Stimulated activated CD8-positive, alpha-beta memory T cell treated with anti-CD3 and anti-CD28 coated beads, Interleukin-15, amount 100 ng/mL, for 1 hour (primary cell): ENCODE measurements at regions not wholly inside any gene's neighbourhood (a gene's known extent, or its start where the extent isn't known, plus 50 kb on each side); places are given as distances from the start of the nearest gene placed in this dataset.

Experiments
- DNase-seq: peaks from one replicate; pipeline ENCODE4 v3.0.0-alpha.2; 2020; ENCODE audit warnings: low read depth

- no peak for DNase-seq
Observed at GRCh38 chr2:136182315-136182714, 64.4 kb upstream of the CXCR4 start.

DNA sequence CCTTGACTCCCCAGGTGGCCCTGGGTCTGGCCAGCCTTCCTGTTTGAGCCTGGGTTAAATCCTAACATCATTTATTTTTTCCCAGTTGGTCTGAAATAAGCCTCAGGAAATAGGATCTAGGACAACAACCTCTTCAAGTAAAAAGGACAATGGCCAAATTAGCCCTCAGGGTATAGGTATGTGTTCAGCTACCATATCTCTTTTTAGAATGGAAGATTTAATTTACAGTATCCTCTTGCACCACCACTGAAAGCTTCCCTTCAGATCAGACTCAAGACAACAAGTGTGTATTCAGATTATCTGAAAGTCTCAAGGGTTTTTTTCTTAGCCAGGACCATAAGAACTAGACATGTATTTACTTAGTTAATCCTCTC lies 61.6 kb upstream of the CXCR4 start:
- DNase-seq, result no peak

DNA sequence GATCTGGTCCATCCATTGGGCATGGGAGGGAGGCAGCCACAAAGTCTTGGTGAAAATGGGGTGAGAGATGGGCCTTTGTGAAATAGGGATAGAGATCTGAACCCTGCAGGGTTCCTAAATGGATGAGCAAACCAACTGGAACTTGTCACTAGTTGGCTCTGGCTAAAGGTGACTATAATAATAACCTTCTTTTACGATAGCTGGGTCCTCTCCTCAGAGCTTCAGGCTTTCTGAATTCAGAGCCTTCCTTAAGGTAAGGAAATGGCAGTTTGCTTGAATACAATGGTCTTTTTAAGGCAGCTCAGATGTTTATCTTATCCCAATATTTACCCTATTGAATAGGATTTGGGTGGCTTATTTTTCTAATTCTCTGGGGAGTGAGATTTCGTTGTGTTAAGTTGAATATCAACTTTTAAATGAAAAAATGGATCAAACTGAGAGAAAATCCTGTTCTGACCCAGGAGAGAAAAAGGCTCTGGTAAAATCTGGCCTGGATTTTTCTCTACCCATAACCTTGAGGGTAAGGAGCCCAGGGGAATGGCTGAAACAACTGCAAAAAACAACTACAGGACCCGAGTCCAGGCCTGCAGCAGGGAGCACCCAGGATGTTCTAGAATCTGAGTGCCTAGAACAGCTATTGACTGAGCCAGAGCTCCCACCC lies 61.1 kb upstream of the CXCR4 start:
- no peak for DNase-seq

- no peak for DNase-seq
Observed at GRCh38 chr2:136175868-136176267, 57.9 kb upstream of the CXCR4 start.

DNA sequence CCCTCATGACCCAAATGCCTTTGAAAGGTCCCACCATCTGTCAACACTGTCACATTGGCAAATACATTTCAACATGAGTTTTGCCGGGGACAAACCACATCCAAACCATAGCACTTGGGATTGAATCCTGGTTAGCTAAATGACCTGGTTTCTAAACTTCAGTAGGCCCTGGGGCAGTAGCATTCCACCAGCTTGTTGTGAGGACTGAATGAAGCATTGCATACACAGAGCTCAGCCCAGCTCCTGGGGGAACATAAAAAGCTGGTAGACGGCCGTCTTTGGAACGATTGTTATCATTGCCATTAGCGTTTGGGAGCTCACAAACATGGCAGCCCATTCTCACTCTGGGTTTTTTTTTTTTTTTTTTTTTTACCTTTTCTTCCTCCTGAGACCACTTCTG lies 57.5 kb upstream of the CXCR4 start:
- DNase-seq, result no peak

GRCh38 chr2:136173126-136173525 lies 55.2 kb upstream of the CXCR4 start:
- DNase-seq, result no peak

DNA sequence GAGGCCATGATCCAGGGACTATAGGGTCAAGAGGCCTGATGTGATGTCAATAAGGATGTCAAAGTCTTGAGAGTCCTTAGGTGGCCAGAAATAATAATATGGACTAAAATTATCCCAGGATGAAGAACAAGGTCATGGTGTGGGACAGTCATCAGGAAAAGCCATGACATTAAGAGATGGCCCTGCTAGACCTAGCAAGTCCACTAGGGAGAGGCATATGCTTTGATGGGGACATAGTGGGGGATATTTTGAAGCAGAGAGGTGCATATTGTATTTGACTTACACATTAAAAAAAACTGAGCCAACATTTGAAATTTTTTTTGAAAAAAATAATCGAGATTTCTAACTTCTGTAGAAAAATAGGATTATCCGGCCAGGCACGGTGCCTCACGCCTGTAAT lies 53.3 kb upstream of the CXCR4 start:
- no peak for DNase-seq

- no peak for DNase-seq
Observed at GRCh38 chr2:136168720-136169119, 50.8 kb upstream of the CXCR4 start.

- no peak for DNase-seq
Observed at GRCh38 chr2:136167721-136168475, 49.9 kb upstream of the CXCR4 start.
